Mononuclear cell (primary cell): ENCODE measurements at regions not wholly inside any gene's neighbourhood (a gene's known extent, or its start where the extent isn't known, plus 50 kb on each side); places are given as distances from the start of the nearest gene placed in this dataset.

Experiments used
- H3K27me3 ChIP-seq: 2 replicates; pipeline ENCODE4 v1.6.0; 2011; ENCODE audit warnings: low read length, control low read depth; ENCODE audit not compliant: insufficient read depth
- H3K4me1 ChIP-seq: 2 replicates; pipeline ENCODE4 v1.5.1; 2011; ENCODE audit warnings: mild to moderate bottlenecking, low read length, control low read depth; ENCODE audit not compliant: insufficient read depth
- H3K4me3 ChIP-seq: 2 replicates; pipeline ENCODE4 v1.5.1; 2011; ENCODE audit warnings: mild to moderate bottlenecking, low read length, moderate library complexity
- H3K9me3 ChIP-seq: 2 replicates; pipeline ENCODE4 v1.5.1; 2011; ENCODE audit warnings: low read depth, mild to moderate bottlenecking, control low read depth, low read length

GRCh38 chr3:177764377-177764912 lies 567.2 kb upstream of the TBL1XR1 start:
- Histone ChIP-seq H3K4me3 (no peak overlapping the region), H3K27me3 (no peaks in the 10 kb centered on the region), H3K4me1 (no peaks in the 10 kb centered on the region), H3K9me3 (no peaks in the 10 kb centered on the region)

DNA sequence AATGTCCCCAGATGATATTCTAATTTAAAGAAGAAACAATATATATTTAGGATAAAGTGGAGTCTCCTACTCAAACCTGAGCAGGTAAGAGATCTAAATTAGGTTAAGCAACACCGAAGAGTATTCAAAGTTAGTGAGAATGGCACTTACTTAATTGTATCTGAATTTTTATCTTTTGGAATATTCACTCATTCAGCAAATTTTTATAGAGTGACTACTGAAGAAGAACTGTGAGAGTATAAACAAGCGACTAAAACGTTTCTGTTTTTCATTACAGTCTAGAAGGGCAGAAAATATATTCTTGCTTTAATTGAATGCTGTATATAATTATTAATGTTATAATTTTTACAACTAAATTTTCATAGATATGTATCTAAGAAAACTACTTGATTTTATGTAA lies 567.7 kb upstream of the TBL1XR1 start:
- Histone ChIP-seq H3K27me3 (no peaks in the 10 kb centered on the region), H3K9me3 (no peaks in the 10 kb centered on the region), H3K4me3 (no peak overlapping the region), H3K4me1 (no peaks in the 10 kb centered on the region)

GRCh38 chr3:177770383-177771230 lies 573.3 kb upstream of the TBL1XR1 start:
- Histone ChIP-seq H3K4me1 (peaks cover 14% of the 10 kb centered on the region), H3K27me3 (no peaks in the 10 kb centered on the region), H3K9me3 (no peaks in the 10 kb centered on the region), H3K4me3 (no peak overlapping the region)

GRCh38 chr3:177771780-177772179 lies 574.5 kb upstream of the TBL1XR1 start:
- Histone ChIP-seq H3K4me3 (no peak overlapping the region), H3K4me1 (peaks cover 14% of the 10 kb centered on the region), H3K27me3 (no peaks in the 10 kb centered on the region), H3K9me3 (no peaks in the 10 kb centered on the region)

GRCh38 chr3:177772908-177773557 lies 575.8 kb upstream of the TBL1XR1 start:
- H3K9me3 ChIP-seq: no peaks in the 10 kb centered on the region
- H3K4me3 ChIP-seq: no peak overlapping the region
- peaks cover 20% of the 10 kb centered on the region for H3K4me1 ChIP-seq
- no peaks in the 10 kb centered on the region for H3K27me3 ChIP-seq

- Histone ChIP-seq H3K9me3 (no peaks in the 10 kb centered on the region), H3K27me3 (no peaks in the 10 kb centered on the region), H3K4me3 (no peak overlapping the region), H3K4me1 (peaks cover 27% of the 10 kb centered on the region)
These were observed 576.4 kb upstream of the TBL1XR1 start for GRCh38 chr3:177773717-177774116.

- Histone ChIP-seq H3K9me3 (no peaks in the 10 kb centered on the region), H3K4me3 (no peak overlapping the region), H3K27me3 (no peaks in the 10 kb centered on the region), H3K4me1 (peaks cover 43% of the 10 kb centered on the region)
These were observed 579.4 kb upstream of the TBL1XR1 start for GRCh38 chr3:177776661-177777101.

DNA sequence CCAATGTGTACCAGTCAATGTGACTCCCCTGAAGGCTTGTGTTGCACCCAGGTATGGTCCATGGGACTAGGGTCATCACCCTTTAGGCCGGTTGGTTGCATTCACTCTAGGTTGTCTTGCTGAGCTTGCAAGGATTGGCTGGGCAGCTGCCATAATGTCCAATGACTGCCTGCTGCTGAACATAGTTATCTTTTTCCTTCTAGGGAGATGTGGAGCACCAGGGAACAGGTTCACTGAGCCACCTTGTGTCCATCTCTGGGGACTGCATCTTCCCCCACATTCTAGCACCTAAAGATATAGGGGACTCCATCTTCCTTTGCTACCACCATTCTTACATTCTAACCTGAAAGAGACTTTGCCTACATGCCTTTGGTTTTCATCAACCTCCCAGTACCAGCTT lies 580.4 kb upstream of the TBL1XR1 start:
- H3K27me3 ChIP-seq: no peaks in the 10 kb centered on the region
- H3K9me3 ChIP-seq: no peaks in the 10 kb centered on the region
- H3K4me3 ChIP-seq: no peak overlapping the region
- peaks cover 39% of the 10 kb centered on the region for H3K4me1 ChIP-seq

DNA sequence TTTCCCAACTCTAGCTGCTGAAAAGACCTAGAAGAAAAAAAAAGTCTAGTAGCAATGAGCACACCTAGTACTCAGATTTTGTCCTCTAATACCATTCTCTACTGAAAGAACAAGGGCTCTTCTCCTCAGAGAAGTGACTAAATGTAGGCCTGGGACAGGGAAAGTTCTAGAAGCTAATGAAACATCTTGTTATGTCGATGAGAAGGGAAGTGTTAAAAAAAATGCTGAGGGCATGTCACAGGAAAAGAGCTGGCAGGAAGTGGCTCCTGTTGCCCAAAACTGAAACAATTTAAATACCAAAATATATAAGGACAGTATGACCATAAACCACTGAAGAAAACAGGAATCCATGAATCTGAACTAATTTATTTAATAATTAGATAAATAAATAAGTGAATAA lies 581.4 kb upstream of the TBL1XR1 start:
- no peaks in the 10 kb centered on the region for H3K27me3 ChIP-seq
- no peak overlapping the region for H3K4me3 ChIP-seq
- no peaks in the 10 kb centered on the region for H3K9me3 ChIP-seq
- H3K4me1 ChIP-seq: peaks cover 33% of the 10 kb centered on the region

GRCh38 chr3:177781686-177782161 lies 584.4 kb upstream of the TBL1XR1 start:
- Histone ChIP-seq H3K27me3 (no peaks in the 10 kb centered on the region), H3K4me3 (no peak overlapping the region), H3K9me3 (no peaks in the 10 kb centered on the region), H3K4me1 (peaks cover 33% of the 10 kb centered on the region)

DNA sequence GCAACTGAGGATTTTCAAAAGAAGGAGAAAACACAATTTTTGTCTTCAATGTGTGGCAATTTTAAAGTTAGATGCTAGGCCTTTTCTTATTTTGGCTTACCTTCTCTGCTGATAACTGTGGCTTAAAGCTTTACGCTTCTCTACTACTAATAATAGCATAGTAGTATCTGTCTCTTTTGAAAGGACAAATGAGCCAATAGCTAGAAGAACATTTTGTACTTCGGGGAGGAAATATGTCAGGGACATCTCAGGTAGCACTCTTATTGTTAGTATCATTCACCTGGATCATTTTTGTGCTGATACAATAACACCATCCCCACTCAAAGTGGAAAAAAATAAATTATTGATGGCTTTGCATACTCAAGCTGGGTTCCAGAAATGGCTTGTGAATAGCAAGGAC lies 586.1 kb upstream of the TBL1XR1 start:
- Histone ChIP-seq H3K4me3 (no peak overlapping the region), H3K4me1 (peaks cover 25% of the 10 kb centered on the region), H3K9me3 (no peaks in the 10 kb centered on the region), H3K27me3 (no peaks in the 10 kb centered on the region)

DNA sequence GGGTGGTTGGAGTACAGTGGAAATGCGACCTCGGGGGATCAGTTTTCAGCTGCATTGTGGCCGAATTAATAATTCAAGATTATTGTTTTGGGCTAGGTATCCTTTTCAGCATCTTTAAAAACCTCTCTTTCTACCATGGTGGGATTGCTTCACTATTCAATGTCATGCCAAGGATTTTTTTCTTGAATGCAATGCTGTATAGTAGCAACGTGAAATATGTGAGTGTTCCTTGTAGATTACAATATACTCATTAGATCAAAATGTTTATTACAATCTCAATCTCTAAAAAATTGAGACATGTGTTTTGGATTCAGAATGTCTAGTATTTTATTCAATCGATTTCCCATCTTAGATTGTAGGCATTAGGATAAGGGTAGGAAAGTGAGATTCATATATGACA lies 586.5 kb upstream of the TBL1XR1 start:
- no peak overlapping the region for H3K4me3 ChIP-seq
- H3K4me1 ChIP-seq: peaks cover 20% of the 10 kb centered on the region
- H3K9me3 ChIP-seq: no peaks in the 10 kb centered on the region
- H3K27me3 ChIP-seq: no peaks in the 10 kb centered on the region

DNA sequence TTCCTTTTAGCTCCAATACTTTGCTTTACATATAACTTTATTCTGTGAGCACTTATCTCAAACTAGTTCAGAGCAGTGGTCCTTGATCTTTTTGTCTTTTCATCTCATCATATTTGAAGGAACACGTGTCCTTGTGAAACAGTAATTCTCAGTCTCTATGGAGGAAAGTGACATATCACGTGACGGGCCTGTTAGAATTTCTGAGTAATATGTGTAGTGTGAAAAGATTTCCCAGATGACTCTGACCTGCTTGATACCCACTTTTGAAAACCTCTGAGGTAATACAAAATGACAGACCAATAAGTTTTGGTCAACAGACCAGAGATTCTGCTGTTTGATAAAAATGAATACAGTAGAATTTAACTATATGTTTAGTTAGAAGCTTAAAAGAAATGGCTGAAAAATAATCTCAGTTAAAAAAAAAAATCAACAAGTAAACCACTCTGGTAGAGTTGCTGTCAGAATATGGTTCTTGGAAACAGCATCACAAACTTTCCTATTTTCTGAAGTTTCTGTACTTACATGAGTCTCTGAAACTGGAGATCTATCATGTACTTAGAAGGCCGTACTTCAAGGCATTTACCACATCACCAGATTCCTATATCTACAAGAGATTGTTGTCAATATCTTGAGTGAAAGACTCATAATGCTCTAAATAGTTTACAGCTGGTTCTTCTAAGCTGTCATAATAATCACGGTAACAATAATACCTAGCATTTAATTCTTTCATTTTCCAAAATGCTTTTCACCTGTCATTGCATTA lies 590.2 kb upstream of the TBL1XR1 start:
- Histone ChIP-seq H3K4me3 (no peak overlapping the region), H3K27me3 (no peaks in the 10 kb centered on the region), H3K9me3 (no peaks in the 10 kb centered on the region), H3K4me1 (no peaks in the 10 kb centered on the region)

DNA sequence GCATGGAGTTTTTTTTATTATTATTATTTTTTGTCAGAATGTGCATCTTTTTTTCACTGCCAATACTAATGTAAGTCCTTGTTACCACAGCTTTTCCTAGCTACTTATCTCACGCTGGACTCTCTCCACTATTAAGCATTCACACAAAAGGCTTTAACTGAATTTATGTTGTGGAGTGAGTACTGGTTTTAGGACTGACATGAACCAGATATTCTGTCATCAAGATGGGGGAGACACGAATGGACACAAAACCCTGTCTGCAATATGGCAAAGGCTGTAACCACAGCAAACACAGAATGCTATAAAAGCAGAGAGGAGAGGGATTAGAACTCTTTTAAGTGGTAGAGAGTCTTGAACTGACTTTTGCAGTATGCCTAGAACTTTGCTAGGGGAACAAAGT lies 592.2 kb upstream of the TBL1XR1 start:
- H3K4me3 ChIP-seq: no peak overlapping the region
- no peaks in the 10 kb centered on the region for H3K4me1 ChIP-seq
- H3K9me3 ChIP-seq: no peaks in the 10 kb centered on the region
- no peaks in the 10 kb centered on the region for H3K27me3 ChIP-seq
